ENCODE measurements at regions not wholly inside any gene's neighbourhood (a gene's known extent, or its start where the extent isn't known, plus 50 kb on each side); places are given as distances from the start of the nearest gene placed in this dataset.
"Not testable (repeated sequence)": the region's sequence is repeated elsewhere in the genome, so short reads cannot be mapped to it uniquely, and the experiment has no call there.

- TF ChIP-seq CTCF (IDR thresholded peaks at IDR 0.05; ENCODE audit: extremely low read depth, missing control alignments) = no peak
- DNase-seq (ENCODE audit: low spot score) = no peak
Measured at GRCh38 chr5:121634946-121635345, 216.7 kb upstream of the FTMT start.

- no peak for TF ChIP-seq CTCF (IDR thresholded peaks at IDR 0.05; ENCODE audit: extremely low read depth, missing control alignments)
- DNase-seq (ENCODE audit: low spot score) = no peak
Measured at GRCh38 chr5:121638126-121638525, 213.6 kb upstream of the FTMT start.

- no peak for TF ChIP-seq CTCF (IDR thresholded peaks at IDR 0.05; ENCODE audit: extremely low read depth, missing control alignments)
- no peak for DNase-seq (ENCODE audit: low spot score)
Measured at GRCh38 chr5:121640298-121640697, 211.4 kb upstream of the FTMT start.

GRCh38 chr5:121658221-121658620 lies 193.5 kb upstream of the FTMT start:
- no peak for DNase-seq (ENCODE audit: low spot score)

GRCh38 chr5:121660142-121660541 lies 191.5 kb upstream of the FTMT start:
- DNase-seq (ENCODE audit: low spot score) = no peak
- no peak for TF ChIP-seq CTCF (IDR thresholded peaks at IDR 0.05; ENCODE audit: extremely low read depth, missing control alignments)

More at GRCh38 chr5:121658221-121658620, 193.5 kb upstream of the FTMT start:
- TF ChIP-seq CTCF (IDR thresholded peaks at IDR 0.05; ENCODE audit: extremely low read depth, missing control alignments) = no peak

- DNase-seq (ENCODE audit: low spot score) = not testable (repeated sequence)
Measured at GRCh38 chr5:121665542-121665941, 186.1 kb upstream of the FTMT start.

GRCh38 chr5:121667292-121667691 lies 184.4 kb upstream of the FTMT start:
- no peak for DNase-seq (ENCODE audit: low spot score)
- TF ChIP-seq CTCF (IDR thresholded peaks at IDR 0.05; ENCODE audit: extremely low read depth, missing control alignments) = no peak

GRCh38 chr5:121668635-121669034 lies 183.0 kb upstream of the FTMT start:
- no peak for DNase-seq (ENCODE audit: low spot score)
- TF ChIP-seq CTCF (IDR thresholded peaks at IDR 0.05; ENCODE audit: extremely low read depth, missing control alignments) = no peak

All from GM20000 (cell line).